ENCODE measurements at regions not wholly inside any gene's neighbourhood (a gene's known extent, or its start where the extent isn't known, plus 50 kb on each side); places are given as distances from the start of the nearest gene placed in this dataset.

DNA sequence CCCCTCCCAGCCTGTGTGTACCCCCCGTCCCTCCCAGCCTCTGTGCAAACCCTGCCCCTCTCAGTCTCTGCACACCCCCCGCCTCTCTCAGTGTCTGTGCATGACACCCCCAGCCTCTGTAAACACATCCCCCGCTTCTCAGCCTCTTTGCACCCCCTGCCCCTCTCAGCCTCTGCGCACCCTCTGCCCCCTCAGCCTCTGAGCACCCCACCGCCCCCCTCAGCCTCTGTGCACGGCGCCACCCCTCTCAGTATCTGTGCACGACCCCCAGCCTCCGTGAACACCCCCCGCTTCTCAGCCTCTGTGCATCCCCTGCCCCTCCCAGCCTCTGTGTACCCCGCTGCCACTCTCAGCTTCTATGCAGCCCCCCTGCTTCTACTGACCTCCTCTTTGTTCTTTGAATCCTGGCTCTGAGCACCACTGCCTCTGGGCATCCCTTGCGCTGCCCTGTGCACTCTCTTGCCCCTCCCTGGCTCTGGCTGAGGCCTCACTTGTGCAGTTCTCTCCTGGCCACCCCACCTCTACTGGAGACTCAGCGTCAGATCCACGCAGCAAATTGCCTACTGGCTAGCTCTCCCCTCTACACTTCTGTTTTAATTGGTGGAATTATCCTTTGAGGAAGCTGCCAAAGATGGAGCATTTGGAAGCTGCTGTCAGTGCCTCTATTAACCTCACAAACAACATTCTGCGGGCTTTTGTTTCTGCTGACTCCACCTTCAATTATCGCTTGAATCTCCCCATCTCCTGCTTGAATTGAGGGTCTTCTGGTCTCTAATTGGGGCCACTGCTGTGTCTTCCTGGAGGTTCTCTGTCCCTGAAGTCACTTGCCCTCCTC, 838.6 kb downstream of the TBC1D22A start:
- no peak for TF ChIP-seq POLR2AphosphoS5 (IDR thresholded peaks at IDR 0.05; ENCODE audit: low read depth)
- TF ChIP-seq, protein P1, sequence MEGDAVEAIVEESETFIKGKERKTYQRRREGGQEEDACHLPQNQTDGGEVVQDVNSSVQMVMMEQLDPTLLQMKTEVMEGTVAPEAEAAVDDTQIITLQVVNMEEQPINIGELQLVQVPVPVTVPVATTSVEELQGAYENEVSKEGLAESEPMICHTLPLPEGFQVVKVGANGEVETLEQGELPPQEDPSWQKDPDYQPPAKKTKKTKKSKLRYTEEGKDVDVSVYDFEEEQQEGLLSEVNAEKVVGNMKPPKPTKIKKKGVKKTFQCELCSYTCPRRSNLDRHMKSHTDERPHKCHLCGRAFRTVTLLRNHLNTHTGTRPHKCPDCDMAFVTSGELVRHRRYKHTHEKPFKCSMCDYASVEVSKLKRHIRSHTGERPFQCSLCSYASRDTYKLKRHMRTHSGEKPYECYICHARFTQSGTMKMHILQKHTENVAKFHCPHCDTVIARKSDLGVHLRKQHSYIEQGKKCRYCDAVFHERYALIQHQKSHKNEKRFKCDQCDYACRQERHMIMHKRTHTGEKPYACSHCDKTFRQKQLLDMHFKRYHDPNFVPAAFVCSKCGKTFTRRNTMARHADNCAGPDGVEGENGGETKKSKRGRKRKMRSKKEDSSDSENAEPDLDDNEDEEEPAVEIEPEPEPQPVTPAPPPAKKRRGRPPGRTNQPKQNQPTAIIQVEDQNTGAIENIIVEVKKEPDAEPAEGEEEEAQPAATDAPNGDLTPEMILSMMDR (IDR thresholded peaks at IDR 0.05; ENCODE audit: insufficient read depth, low read length), result no peak
- no peak for TF ChIP-seq GABPA (IDR thresholded peaks at IDR 0.05; ENCODE audit: low read depth)
- no peak for TF ChIP-seq SPI1 (IDR thresholded peaks at IDR 0.05; ENCODE audit: borderline replicate concordance, low read depth)
- TF ChIP-seq REST (IDR thresholded peaks at IDR 0.05; ENCODE audit: insufficient replicate concordance, low read depth), result no peak

All from HL-60 (cell line).